DND-41 (cell line): ENCODE measurements at regions not wholly inside any gene's neighbourhood (a gene's known extent, or its start where the extent isn't known, plus 50 kb on each side); places are given as distances from the start of the nearest gene placed in this dataset.

Experiments used
- ATAC-seq: fragments of 200-7000 bp; cut with Tn5 transposase; 3 replicates; pipeline ENCODE4 v1.9.1; 2021; ENCODE audit warnings: low read depth; ENCODE audit not compliant: insufficient read depth
- DNase-seq: peaks from one replicate; pipeline ENCODE4 v3.0.0-alpha.2; 2020
- H2AFZ ChIP-seq: 2 replicates; pipeline ENCODE4 v1.6.0; 2012; ENCODE audit warnings: low read depth, low read length
- H3K27ac ChIP-seq: 2 replicates; pipeline ENCODE4 v1.5.1; 2012; ENCODE audit warnings: low read length, inconsistent platforms
- H3K27me3 ChIP-seq: fragments of 200-600 bp; sonication (generic); 2 replicates; pipeline ENCODE4 v1.6.0; 2012; ENCODE audit warnings: low read length, mild to moderate bottlenecking, inconsistent platforms; ENCODE audit not compliant: insufficient read depth, poor library complexity
- H3K36me3 ChIP-seq: 2 replicates; pipeline ENCODE4 v1.5.1; 2012; ENCODE audit warnings: low read length, inconsistent platforms; ENCODE audit not compliant: insufficient read depth
- H3K4me1 ChIP-seq: 2 replicates; pipeline ENCODE4 v1.5.1; 2012; ENCODE audit warnings: mild to moderate bottlenecking, low read length; ENCODE audit not compliant: insufficient read depth
- H3K4me2 ChIP-seq: 2 replicates; pipeline ENCODE4 v1.6.0; 2012; ENCODE audit warnings: mild to moderate bottlenecking, moderate library complexity, low read length, inconsistent platforms; ENCODE audit not compliant: insufficient read depth
- H3K4me3 ChIP-seq, 2 experiments: fragments of 200-600 bp in 1 of 2; shearing (Covaris generic) in 1 of 2; 2 replicates each; pipeline ENCODE4 v1.5.1; 2012 to 2016; ENCODE audit warnings: inconsistent platforms in 2 of 2, low read length in 2 of 2, mild to moderate bottlenecking in 2 of 2, low read depth in 1 of 2, moderate library complexity in 1 of 2
- H3K79me2 ChIP-seq: 2 replicates; pipeline ENCODE4 v1.6.0; 2012; ENCODE audit warnings: low read length, inconsistent platforms; ENCODE audit not compliant: insufficient read depth
- H3K9ac ChIP-seq: 2 replicates; pipeline ENCODE4 v1.6.0; 2012; ENCODE audit warnings: low read depth, mild to moderate bottlenecking, inconsistent platforms, low read length, moderate library complexity
- H3K9me3 ChIP-seq: 2 replicates; pipeline ENCODE4 v1.5.1; 2012; ENCODE audit warnings: low read length, moderate library complexity, mild to moderate bottlenecking, inconsistent platforms; ENCODE audit not compliant: insufficient read depth, severe bottlenecking
- H4K20me1 ChIP-seq: 2 replicates; pipeline ENCODE4 v1.6.0; 2012; ENCODE audit warnings: low read length; ENCODE audit not compliant: insufficient read depth
- EZH2 ChIP-seq: IDR thresholded peaks from 3 replicates; pipeline ENCODE4 v1.6.1; 2012; ENCODE audit warnings: borderline replicate concordance, low read depth, mild to moderate bottlenecking, moderate library complexity, low read length, inconsistent platforms; ENCODE audit not compliant: severe bottlenecking
- TF ChIP-seq, protein P1 (sequence below): IDR thresholded peaks from 2 replicates; pipeline ENCODE4 v1.5.1; 2012; ENCODE audit warnings: borderline replicate concordance, low read length, moderate library complexity, mild to moderate bottlenecking; ENCODE audit not compliant: poor library complexity, severe bottlenecking; ENCODE audit errors: extremely low read depth

DNA sequence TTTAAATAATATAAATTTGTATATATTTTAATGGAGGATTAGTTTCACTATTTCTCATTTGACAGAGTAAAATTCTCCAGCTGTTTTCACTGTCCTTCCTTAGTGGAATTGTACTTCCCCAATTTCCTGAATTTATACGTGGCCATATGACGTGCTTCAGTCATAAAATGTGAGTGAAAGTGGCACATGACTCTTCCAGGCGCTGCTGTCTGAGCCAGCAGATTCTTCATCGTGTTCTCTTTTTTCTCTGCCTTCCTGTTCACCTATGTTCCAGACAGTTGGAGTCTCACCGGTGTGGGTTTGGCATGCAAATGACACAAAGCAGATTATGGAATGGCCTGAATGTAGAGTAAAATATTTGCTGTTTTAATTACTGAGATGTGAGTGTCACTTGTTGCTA, 684.1 kb downstream of the SEMA5A start:
- Histone ChIP-seq H2AFZ (0 out of 2 replicates have a peak overlapping the region, but pooled peaks have one; percentile 3), H3K27ac (no peak overlapping the region), H3K79me2 (no peaks in the 10 kb centered on the region), H3K4me1 (peaks cover 24% of the 10 kb centered on the region), H3K9me3 (no peaks in the 10 kb centered on the region), H3K4me3 (no peak overlapping the region), H3K36me3 (no peaks in the 10 kb centered on the region), H3K9ac (no peak overlapping the region), H3K27me3 (no peaks in the 10 kb centered on the region), H3K4me2 (no peak overlapping the region), H4K20me1 (no peaks in the 10 kb centered on the region)
- no peak for DNase-seq
- no peak for TF ChIP-seq EZH2
- TF ChIP-seq, protein P1, sequence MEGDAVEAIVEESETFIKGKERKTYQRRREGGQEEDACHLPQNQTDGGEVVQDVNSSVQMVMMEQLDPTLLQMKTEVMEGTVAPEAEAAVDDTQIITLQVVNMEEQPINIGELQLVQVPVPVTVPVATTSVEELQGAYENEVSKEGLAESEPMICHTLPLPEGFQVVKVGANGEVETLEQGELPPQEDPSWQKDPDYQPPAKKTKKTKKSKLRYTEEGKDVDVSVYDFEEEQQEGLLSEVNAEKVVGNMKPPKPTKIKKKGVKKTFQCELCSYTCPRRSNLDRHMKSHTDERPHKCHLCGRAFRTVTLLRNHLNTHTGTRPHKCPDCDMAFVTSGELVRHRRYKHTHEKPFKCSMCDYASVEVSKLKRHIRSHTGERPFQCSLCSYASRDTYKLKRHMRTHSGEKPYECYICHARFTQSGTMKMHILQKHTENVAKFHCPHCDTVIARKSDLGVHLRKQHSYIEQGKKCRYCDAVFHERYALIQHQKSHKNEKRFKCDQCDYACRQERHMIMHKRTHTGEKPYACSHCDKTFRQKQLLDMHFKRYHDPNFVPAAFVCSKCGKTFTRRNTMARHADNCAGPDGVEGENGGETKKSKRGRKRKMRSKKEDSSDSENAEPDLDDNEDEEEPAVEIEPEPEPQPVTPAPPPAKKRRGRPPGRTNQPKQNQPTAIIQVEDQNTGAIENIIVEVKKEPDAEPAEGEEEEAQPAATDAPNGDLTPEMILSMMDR = no peak
- ATAC-seq = no peak

DNA sequence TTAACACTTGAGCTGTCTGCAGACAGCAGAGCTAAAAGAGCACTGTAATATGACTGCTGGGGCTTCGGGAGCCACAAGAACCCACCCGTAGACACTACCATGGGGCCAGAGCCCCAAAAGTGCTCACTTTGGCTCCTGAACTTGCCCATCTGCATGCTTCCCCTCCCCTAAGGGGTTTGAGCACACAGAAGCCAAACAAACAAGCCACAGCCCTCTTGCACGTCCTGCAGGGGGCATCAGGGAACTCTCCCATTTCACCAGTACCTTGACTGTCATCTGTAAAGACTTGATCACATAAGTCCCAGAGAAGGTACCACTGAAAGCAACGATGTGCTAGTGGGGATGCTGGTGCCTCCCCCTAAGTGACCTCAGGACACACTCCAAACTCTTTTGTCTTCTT, 681.8 kb downstream of the SEMA5A start:
- no peak for TF ChIP-seq EZH2
- TF ChIP-seq, protein P1 = peak; percentile 74
- DNase-seq = peak; percentile 57
- H3K4me2 ChIP-seq = no peak overlapping the region

DNA sequence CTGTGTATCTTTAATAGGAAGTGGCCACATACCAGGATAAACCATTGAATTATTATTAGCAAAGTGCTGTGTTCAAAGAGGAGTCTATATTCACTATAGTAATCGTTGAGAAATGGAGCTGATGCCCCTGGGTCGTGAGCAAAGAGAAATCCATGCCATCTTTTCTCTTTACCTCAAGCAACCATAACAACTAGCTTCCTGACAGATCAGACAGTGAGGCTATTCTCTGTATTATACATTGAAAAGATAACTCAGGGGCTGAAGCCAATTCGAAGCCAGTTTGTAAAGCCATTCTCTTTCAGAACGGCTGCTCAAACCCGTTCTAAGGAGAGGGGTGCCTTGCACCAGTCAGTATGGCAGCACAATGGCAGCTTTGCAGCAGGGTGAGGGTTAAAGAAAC, 680.6 kb downstream of the SEMA5A start:
- Histone ChIP-seq H3K4me3 (no peak overlapping the region), H3K27ac (peak overlapping the region; percentile 71), H2AFZ (peak overlapping the region; percentile 21; the same call in 1 of the 2 replicates), H4K20me1 (no peaks in the 10 kb centered on the region), H3K4me2 (no peak overlapping the region), H3K27me3 (no peaks in the 10 kb centered on the region), H3K9me3 (no peaks in the 10 kb centered on the region), H3K36me3 (no peaks in the 10 kb centered on the region), H3K9ac (no peak overlapping the region), H3K79me2 (no peaks in the 10 kb centered on the region), H3K4me1 (peaks cover 40% of the 10 kb centered on the region)
- ATAC-seq (no peak), DNase-seq (no peak)
- TF ChIP-seq, protein P1 = no peak
- no peak for TF ChIP-seq EZH2

More for the DNA sequence above, 681.8 kb downstream of the SEMA5A start:
- H4K20me1 ChIP-seq = no peaks in the 10 kb centered on the region
- no peaks in the 10 kb centered on the region for H3K36me3 ChIP-seq
- peaks cover 40% of the 10 kb centered on the region for H3K4me1 ChIP-seq
- H3K4me3 ChIP-seq = no peak overlapping the region
- no peaks in the 10 kb centered on the region for H3K79me2 ChIP-seq
- H3K27me3 ChIP-seq = no peaks in the 10 kb centered on the region
- peak; percentile 77 for ATAC-seq
- H3K9me3 ChIP-seq = no peaks in the 10 kb centered on the region
- no peak overlapping the region for H3K9ac ChIP-seq
- peak overlapping the region; percentile 49; the same call in 1 of the 2 replicates for H2AFZ ChIP-seq
- H3K27ac ChIP-seq = peak overlapping the region; percentile 9; the same call in 1 of the 2 replicates
